ENCODE measurements at regions not wholly inside any gene's neighbourhood (a gene's known extent, or its start where the extent isn't known, plus 50 kb on each side); places are given as distances from the start of the nearest gene placed in this dataset.

- TF ChIP-seq ZFX (IDR thresholded peaks at IDR 0.05; ENCODE audit: borderline replicate concordance) (no peak), CTCF (IDR thresholded peaks at IDR 0.05) (no peak)
- H3K27ac ChIP-seq = no peak overlapping the region
Observed at GRCh38 chr1:157287462-157287861, 149.3 kb upstream of the ETV3 start.

- no peak overlapping the region for H3K27ac ChIP-seq
- TF ChIP-seq CTCF (IDR thresholded peaks at IDR 0.05) = no peak
- TF ChIP-seq ZFX (IDR thresholded peaks at IDR 0.05; ENCODE audit: borderline replicate concordance) = no peak
Observed at GRCh38 chr1:157286646-157287420, 148.6 kb upstream of the ETV3 start.

GRCh38 chr1:157286096-157286495 is 147.9 kb upstream of the ETV3 start:
- H3K27ac ChIP-seq = no peak overlapping the region
- no peak for TF ChIP-seq ZFX (IDR thresholded peaks at IDR 0.05; ENCODE audit: borderline replicate concordance)

- no peak overlapping the region for H3K27ac ChIP-seq
- TF ChIP-seq ZFX (IDR thresholded peaks at IDR 0.05; ENCODE audit: borderline replicate concordance) (no peak), CTCF (IDR thresholded peaks at IDR 0.05) (no peak)
Observed at GRCh38 chr1:157284451-157284850, 146.3 kb upstream of the ETV3 start.

DNA sequence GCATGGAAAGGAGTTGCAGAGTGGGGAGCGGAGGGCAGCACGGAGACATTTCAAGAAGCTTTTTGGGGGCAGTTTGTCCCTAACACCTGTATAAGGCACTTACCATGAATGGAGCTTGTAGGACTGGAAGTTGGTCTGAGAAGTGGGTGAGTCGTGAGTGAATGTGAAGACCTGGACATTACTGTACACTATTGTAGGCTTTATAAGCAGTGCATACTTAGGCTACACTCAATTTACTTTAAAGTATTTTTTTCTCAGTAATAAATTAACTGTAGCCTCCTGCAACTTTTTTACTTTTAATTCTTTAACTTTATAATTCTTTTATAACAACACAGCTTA is 141.6 kb upstream of the ETV3 start:
- no peak overlapping the region for H3K27ac ChIP-seq
- TF ChIP-seq ZFX (IDR thresholded peaks at IDR 0.05; ENCODE audit: borderline replicate concordance) (no peak), CTCF (IDR thresholded peaks at IDR 0.05) (no peak)

DNA sequence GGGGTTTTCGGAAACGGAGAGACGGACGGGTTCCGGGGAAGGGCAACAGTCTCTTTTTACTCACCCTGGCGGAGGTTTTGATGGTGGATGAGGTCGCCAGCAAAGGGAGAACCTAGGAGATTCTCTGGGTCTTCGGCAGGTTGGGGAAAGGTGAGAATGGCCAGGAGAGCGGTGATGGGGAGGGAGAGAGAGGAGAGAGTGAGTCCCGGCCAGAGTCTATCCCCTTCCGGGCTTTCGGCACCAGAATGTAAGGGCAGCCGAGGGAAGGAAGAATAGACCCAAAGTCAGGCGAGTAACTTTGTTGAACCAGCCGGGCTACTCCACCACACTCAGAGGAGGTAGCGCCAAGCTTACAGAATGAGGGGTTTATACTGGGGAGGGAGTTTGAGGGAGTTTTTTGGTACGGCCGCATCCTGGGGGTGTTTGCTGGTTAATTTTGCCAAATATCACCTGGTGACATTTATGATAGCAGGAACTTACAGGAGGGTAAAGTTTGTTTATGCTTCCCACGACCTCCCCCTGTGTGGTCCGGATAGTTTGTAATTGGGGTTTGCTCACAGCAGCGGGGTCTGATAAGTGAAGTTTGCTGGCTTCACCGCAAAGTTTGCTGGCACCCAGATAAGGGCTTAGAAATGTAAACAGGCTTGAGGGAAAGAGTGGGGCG is 141.1 kb upstream of the ETV3 start:
- no peak overlapping the region for H3K27ac ChIP-seq
- TF ChIP-seq ZFX (IDR thresholded peaks at IDR 0.05; ENCODE audit: borderline replicate concordance) = no peak
- no peak for TF ChIP-seq CTCF (IDR thresholded peaks at IDR 0.05)

- H3K27ac ChIP-seq = no peak overlapping the region
- TF ChIP-seq CTCF (IDR thresholded peaks at IDR 0.05) (no peak), ZFX (IDR thresholded peaks at IDR 0.05; ENCODE audit: borderline replicate concordance) (no peak)
Observed at GRCh38 chr1:157278383-157279137, 140.4 kb upstream of the ETV3 start.

Data from 22Rv1 (cell line).